NCI-H187 treated with DMSO at 0.1 percent for 48 hours (cell line): ENCODE measurements at regions not wholly inside any gene's neighbourhood (a gene's known extent, or its start where the extent isn't known, plus 50 kb on each side); places are given as distances from the start of the nearest gene placed in this dataset.
A peak's percentile ranks its signal among the peaks of the same experiment; 100 is the strongest.
"Not testable (repeated sequence)": the region's sequence is repeated elsewhere in the genome, so short reads cannot be mapped to it uniquely, and the experiment has no call there.

Experiments
- DNase-seq: peaks from one replicate; lab custom pipeline; 2025; lab: John Stamatoyannopoulos, UW

- DNase-seq = no peak
These were observed 184.0 kb upstream of the RGS6 start for GRCh38 chr14:71748196-71748595.

GRCh38 chr14:71749613-71750238 is 182.5 kb upstream of the RGS6 start:
- no peak for DNase-seq

- DNase-seq = no peak
These were observed 181.0 kb upstream of the RGS6 start for GRCh38 chr14:71751264-71751663.

- DNase-seq = no peak
These were observed 180.0 kb upstream of the RGS6 start for GRCh38 chr14:71752111-71752738.

GRCh38 chr14:71753126-71753830 is 179.0 kb upstream of the RGS6 start:
- DNase-seq = peak; percentile 13

GRCh38 chr14:71753976-71754375 is 178.3 kb upstream of the RGS6 start:
- DNase-seq = no peak

GRCh38 chr14:71754422-71755095 is 177.7 kb upstream of the RGS6 start:
- DNase-seq = no peak

GRCh38 chr14:71758229-71758951 is 173.8 kb upstream of the RGS6 start:
- DNase-seq = no peak

GRCh38 chr14:71762575-71762974 is 169.7 kb upstream of the RGS6 start:
- no peak for DNase-seq

GRCh38 chr14:71764701-71765382 is 167.4 kb upstream of the RGS6 start:
- DNase-seq = no peak

- no peak for DNase-seq
These were observed 166.7 kb upstream of the RGS6 start for GRCh38 chr14:71765505-71765904.

GRCh38 chr14:71770431-71770830 is 161.8 kb upstream of the RGS6 start:
- no peak for DNase-seq

- not testable (repeated sequence) for DNase-seq
These were observed 160.8 kb upstream of the RGS6 start for GRCh38 chr14:71771421-71771820.

GRCh38 chr14:71771996-71772395 is 160.2 kb upstream of the RGS6 start:
- DNase-seq = not testable (repeated sequence)

- DNase-seq = no peak
These were observed 158.2 kb upstream of the RGS6 start for GRCh38 chr14:71773898-71774481.

- no peak for DNase-seq
These were observed 155.5 kb upstream of the RGS6 start for GRCh38 chr14:71776471-71777360.

- no peak for DNase-seq
These were observed 152.2 kb upstream of the RGS6 start for GRCh38 chr14:71780075-71780474.

GRCh38 chr14:71780822-71781221 is 151.4 kb upstream of the RGS6 start:
- DNase-seq = no peak

- no peak for DNase-seq
These were observed 149.1 kb upstream of the RGS6 start for GRCh38 chr14:71783088-71783487.

GRCh38 chr14:71783786-71784185 is 148.4 kb upstream of the RGS6 start:
- no peak for DNase-seq
